ENCODE measurements at regions not wholly inside any gene's neighbourhood (a gene's known extent, or its start where the extent isn't known, plus 50 kb on each side); places are given as distances from the start of the nearest gene placed in this dataset.

- no peak for DNase-seq
- intact Hi-C loops (cut with micrococcal nuclease), result no loop called here
- ChIA-PET CTCF (no interaction called here), POLR2A (ENCODE audit: unreplicated experiment) (no interaction called here)
- BruUV-seq (replicated peaks), result no TSS peak
- ATAC-seq, result no peak
- Histone ChIP-seq H3K4me2 (ENCODE audit: low read length) (no peak overlapping the region), H3K27ac (ENCODE audit: low read length) (no peak overlapping the region), H3K79me2 (ENCODE audit: low read length) (no peaks in the 10 kb centered on the region), H3F3A (ENCODE audit: low read length, unreplicated experiment) (no peaks in the 10 kb centered on the region), H3K9me2 (replicated peaks; ENCODE audit: low read length) (no peaks in the 10 kb centered on the region), H3K27me3 (ENCODE audit: low read length) (no peaks in the 10 kb centered on the region), H3K9ac (ENCODE audit: low read length) (no peak overlapping the region), H2AFZ (ENCODE audit: low read length) (no peak overlapping the region), H3K4me3 (ENCODE audit: low read length) (no peak overlapping the region), H3K36me3 (ENCODE audit: low read depth, low read length) (no peaks in the 10 kb centered on the region), H4K20me1 (ENCODE audit: low read length) (no peaks in the 10 kb centered on the region), H3K9me3 (ENCODE audit: low read length) (no peaks in the 10 kb centered on the region), H3K4me1 (ENCODE audit: insufficient read depth, low read length) (no peaks in the 10 kb centered on the region)
- TF ChIP-seq EZH2 (IDR thresholded peaks at IDR 0.05; ENCODE audit: low read length, unreplicated experiment), result no peak
Observed at GRCh38 chr20:3350422-3350821, 57.0 kb downstream of the DNAAF9 start.

GRCh38 chr20:3349786-3350185 is 57.7 kb downstream of the DNAAF9 start:
- Histone ChIP-seq H3K4me2 (ENCODE audit: low read length) (no peak overlapping the region), H3K4me3 (ENCODE audit: low read length) (no peak overlapping the region), H3K79me2 (ENCODE audit: low read length) (no peaks in the 10 kb centered on the region), H3K9ac (ENCODE audit: low read length) (no peak overlapping the region), H3K9me3 (ENCODE audit: low read length) (no peaks in the 10 kb centered on the region), H3F3A (ENCODE audit: low read length, unreplicated experiment) (no peaks in the 10 kb centered on the region), H3K4me1 (ENCODE audit: insufficient read depth, low read length) (no peaks in the 10 kb centered on the region), H3K36me3 (ENCODE audit: low read depth, low read length) (no peaks in the 10 kb centered on the region), H3K27ac (ENCODE audit: low read length) (no peak overlapping the region), H3K9me2 (replicated peaks; ENCODE audit: low read length) (no peaks in the 10 kb centered on the region), H4K20me1 (ENCODE audit: low read length) (no peaks in the 10 kb centered on the region), H3K27me3 (ENCODE audit: low read length) (no peaks in the 10 kb centered on the region), H2AFZ (ENCODE audit: low read length) (no peak overlapping the region)
- ATAC-seq (no peak), DNase-seq (no peak)
- no TSS peak for BruUV-seq (replicated peaks)
- CTCF ChIA-PET, result no interaction called here
- intact Hi-C loops (cut with micrococcal nuclease), result no loop called here
- TF ChIP-seq EZH2phosphoT487 (IDR thresholded peaks at IDR 0.05; ENCODE audit: borderline replicate concordance, low read length) (no peak), EZH2 (IDR thresholded peaks at IDR 0.05; ENCODE audit: low read length, unreplicated experiment) (no peak), CTCF (conservative IDR thresholded peaks at IDR 0.05; ENCODE audit: low read depth, low read length) (no peak)
- POLR2A ChIA-PET (ENCODE audit: unreplicated experiment), result no interaction called here

- no TSS peak for BruUV-seq (replicated peaks)
- H3F3A ChIP-seq (ENCODE audit: low read length, unreplicated experiment), result no peaks in the 10 kb centered on the region
- no peaks in the 10 kb centered on the region for H3K36me3 ChIP-seq (ENCODE audit: low read depth, low read length)
- no peaks in the 10 kb centered on the region for H4K20me1 ChIP-seq (ENCODE audit: low read length)
- no peak for DNase-seq
- no peak overlapping the region for H3K4me2 ChIP-seq (ENCODE audit: low read length)
- no peaks in the 10 kb centered on the region for H3K79me2 ChIP-seq (ENCODE audit: low read length)
- H3K9ac ChIP-seq (ENCODE audit: low read length), result no peak overlapping the region
- ChIA-PET CTCF (no interaction called here), POLR2A (ENCODE audit: unreplicated experiment) (no interaction called here)
- H3K9me3 ChIP-seq (ENCODE audit: low read length), result no peaks in the 10 kb centered on the region
- no peak overlapping the region for H3K4me3 ChIP-seq (ENCODE audit: low read length)
- TF ChIP-seq EZH2phosphoT487 (IDR thresholded peaks at IDR 0.05; ENCODE audit: borderline replicate concordance, low read length) (no peak), CTCF (conservative IDR thresholded peaks at IDR 0.05; ENCODE audit: low read depth, low read length) (no peak), EZH2 (IDR thresholded peaks at IDR 0.05; ENCODE audit: low read length, unreplicated experiment) (no peak)
- peaks cover 4% of the 10 kb centered on the region; the same call in 1 of the 2 replicates for H3K4me1 ChIP-seq (ENCODE audit: insufficient read depth, low read length)
- no peaks in the 10 kb centered on the region for H3K9me2 ChIP-seq (replicated peaks; ENCODE audit: low read length)
- intact Hi-C loops (cut with micrococcal nuclease), result no loop called here
- no peaks in the 10 kb centered on the region for H3K27me3 ChIP-seq (ENCODE audit: low read length)
- ATAC-seq, result no peak
- H2AFZ ChIP-seq (ENCODE audit: low read length), result no peak overlapping the region
- no peak overlapping the region for H3K27ac ChIP-seq (ENCODE audit: low read length)
Observed at GRCh38 chr20:3342766-3343165, 64.7 kb downstream of the DNAAF9 start.
